ENCODE measurements at regions not wholly inside any gene's neighbourhood (a gene's known extent, or its start where the extent isn't known, plus 50 kb on each side); places are given as distances from the start of the nearest gene placed in this dataset.
"Not testable (repeated sequence)": the region's sequence is repeated elsewhere in the genome, so short reads cannot be mapped to it uniquely, and the experiment has no call there.

GRCh38 chr5:30501065-30501464, 692.4 kb upstream of the CDH6 start:
- no peak overlapping the region for H3K4me3 ChIP-seq (ENCODE audit: control insufficient read depth, low read depth, low read length)
- no peak for TF ChIP-seq CTCF (IDR thresholded peaks at IDR 0.05; ENCODE audit: control insufficient read depth, insufficient read depth, low read depth, low read length, missing control alignments)
- DNase-seq (ENCODE audit: low read depth): no peak

GRCh38 chr5:30500513-30500912, 693.0 kb upstream of the CDH6 start:
- H3K4me3 ChIP-seq (ENCODE audit: control insufficient read depth, low read depth, low read length): no peak overlapping the region
- DNase-seq (ENCODE audit: low read depth): no peak
- TF ChIP-seq CTCF (IDR thresholded peaks at IDR 0.05; ENCODE audit: control insufficient read depth, insufficient read depth, low read depth, low read length, missing control alignments): no peak

GRCh38 chr5:30499402-30499801, 694.1 kb upstream of the CDH6 start:
- TF ChIP-seq CTCF (IDR thresholded peaks at IDR 0.05; ENCODE audit: control insufficient read depth, insufficient read depth, low read depth, low read length, missing control alignments): no peak
- H3K4me3 ChIP-seq (ENCODE audit: control insufficient read depth, low read depth, low read length): no peak overlapping the region

GRCh38 chr5:30498972-30499371, 694.5 kb upstream of the CDH6 start:
- no peak overlapping the region for H3K4me3 ChIP-seq (ENCODE audit: control insufficient read depth, low read depth, low read length)
- no peak for TF ChIP-seq CTCF (IDR thresholded peaks at IDR 0.05; ENCODE audit: control insufficient read depth, insufficient read depth, low read depth, low read length, missing control alignments)
- no peak for DNase-seq (ENCODE audit: low read depth)

More at GRCh38 chr5:30499402-30499801, 694.1 kb upstream of the CDH6 start:
- no peak for DNase-seq (ENCODE audit: low read depth)

GRCh38 chr5:30498509-30498908, 695.0 kb upstream of the CDH6 start:
- DNase-seq (ENCODE audit: low read depth); H3K4me3 ChIP-seq (ENCODE audit: control insufficient read depth, low read depth, low read length): not testable (repeated sequence)

GRCh38 chr5:30494113-30494512, 699.4 kb upstream of the CDH6 start:
- DNase-seq (ENCODE audit: low read depth); H3K4me3 ChIP-seq (ENCODE audit: control insufficient read depth, low read depth, low read length): not testable (repeated sequence)

GRCh38 chr5:30479104-30479503, 714.4 kb upstream of the CDH6 start:
- H3K4me3 ChIP-seq (ENCODE audit: control insufficient read depth, low read depth, low read length): no peak overlapping the region
- DNase-seq (ENCODE audit: low read depth): no peak
- no peak for TF ChIP-seq CTCF (IDR thresholded peaks at IDR 0.05; ENCODE audit: control insufficient read depth, insufficient read depth, low read depth, low read length, missing control alignments)

GRCh38 chr5:30475429-30475828, 718.1 kb upstream of the CDH6 start:
- no peak for DNase-seq (ENCODE audit: low read depth)
- H3K4me3 ChIP-seq (ENCODE audit: control insufficient read depth, low read depth, low read length): no peak overlapping the region
- no peak for TF ChIP-seq CTCF (IDR thresholded peaks at IDR 0.05; ENCODE audit: control insufficient read depth, insufficient read depth, low read depth, low read length, missing control alignments)

Data from AG09309 (cell line).